ENCODE measurements at regions not wholly inside any gene's neighbourhood (a gene's known extent, or its start where the extent isn't known, plus 50 kb on each side); places are given as distances from the start of the nearest gene placed in this dataset.

GRCh38 chr4:79064806-79065205 is 125.6 kb upstream of the PAQR3 start:
- DNase-seq (ENCODE audit: low read depth, low spot score): no peak
- in situ Hi-C loops (cut with HindIII; ENCODE audit: low pct_unique_long_range_greater_than_20kb, low sequenced_read_pairs): no loop called here

- in situ Hi-C loops (cut with HindIII; ENCODE audit: low pct_unique_long_range_greater_than_20kb, low sequenced_read_pairs): no loop called here
- DNase-seq (ENCODE audit: low read depth, low spot score): no peak
These were observed 120.6 kb upstream of the PAQR3 start for GRCh38 chr4:79059631-79060399.

- in situ Hi-C loops (cut with HindIII; ENCODE audit: low pct_unique_long_range_greater_than_20kb, low sequenced_read_pairs): no loop called here
These were observed 118.5 kb upstream of the PAQR3 start for GRCh38 chr4:79057772-79058171.

GRCh38 chr4:79053754-79054153 is 114.5 kb upstream of the PAQR3 start:
- in situ Hi-C loops (cut with HindIII; ENCODE audit: low pct_unique_long_range_greater_than_20kb, low sequenced_read_pairs): no loop called here

More at GRCh38 chr4:79057772-79058171, 118.5 kb upstream of the PAQR3 start:
- no peak for DNase-seq (ENCODE audit: low read depth, low spot score)

GRCh38 chr4:79050541-79050880 is 111.3 kb upstream of the PAQR3 start:
- in situ Hi-C loops (cut with HindIII; ENCODE audit: low pct_unique_long_range_greater_than_20kb, low sequenced_read_pairs): no loop called here
- DNase-seq (ENCODE audit: low read depth, low spot score): no peak

More at GRCh38 chr4:79053754-79054153, 114.5 kb upstream of the PAQR3 start:
- no peak for DNase-seq (ENCODE audit: low read depth, low spot score)

- in situ Hi-C loops (cut with HindIII; ENCODE audit: low pct_unique_long_range_greater_than_20kb, low sequenced_read_pairs): no loop called here
- no peak for DNase-seq (ENCODE audit: low read depth, low spot score)
These were observed 110.8 kb upstream of the PAQR3 start for GRCh38 chr4:79049840-79050540.

- in situ Hi-C loops (cut with HindIII; ENCODE audit: low pct_unique_long_range_greater_than_20kb, low sequenced_read_pairs): no loop called here
- no peak for DNase-seq (ENCODE audit: low read depth, low spot score)
These were observed 109.6 kb upstream of the PAQR3 start for GRCh38 chr4:79048878-79049277.

- in situ Hi-C loops (cut with HindIII; ENCODE audit: low pct_unique_long_range_greater_than_20kb, low sequenced_read_pairs): no loop called here
- DNase-seq (ENCODE audit: low read depth, low spot score): no peak
These were observed 108.1 kb upstream of the PAQR3 start for GRCh38 chr4:79047316-79047715.

- in situ Hi-C loops (cut with HindIII; ENCODE audit: low pct_unique_long_range_greater_than_20kb, low sequenced_read_pairs): no loop called here
- no peak for DNase-seq (ENCODE audit: low read depth, low spot score)
These were observed 106.9 kb upstream of the PAQR3 start for GRCh38 chr4:79046016-79046592.

- in situ Hi-C loops (cut with HindIII; ENCODE audit: low pct_unique_long_range_greater_than_20kb, low sequenced_read_pairs): no loop called here
These were observed 105.0 kb upstream of the PAQR3 start for GRCh38 chr4:79044141-79044659.

GRCh38 chr4:79043138-79043537 is 103.9 kb upstream of the PAQR3 start:
- in situ Hi-C loops (cut with HindIII; ENCODE audit: low pct_unique_long_range_greater_than_20kb, low sequenced_read_pairs): no loop called here
- no peak for DNase-seq (ENCODE audit: low read depth, low spot score)

More at GRCh38 chr4:79044141-79044659, 105.0 kb upstream of the PAQR3 start:
- no peak for DNase-seq (ENCODE audit: low read depth, low spot score)

GRCh38 chr4:79042079-79042674 is 102.9 kb upstream of the PAQR3 start:
- DNase-seq (ENCODE audit: low read depth, low spot score): peak; percentile 56
- in situ Hi-C loops (cut with HindIII; ENCODE audit: low pct_unique_long_range_greater_than_20kb, low sequenced_read_pairs): no loop called here

GRCh38 chr4:79034544-79034943 is 95.3 kb upstream of the PAQR3 start:
- DNase-seq (ENCODE audit: low read depth, low spot score): no peak
- in situ Hi-C loops (cut with HindIII; ENCODE audit: low pct_unique_long_range_greater_than_20kb, low sequenced_read_pairs): no loop called here

- in situ Hi-C loops (cut with HindIII; ENCODE audit: low pct_unique_long_range_greater_than_20kb, low sequenced_read_pairs): no loop called here
- no peak for DNase-seq (ENCODE audit: low read depth, low spot score)
These were observed 91.7 kb upstream of the PAQR3 start for GRCh38 chr4:79030973-79031372.

GRCh38 chr4:79027656-79028055 is 88.4 kb upstream of the PAQR3 start:
- in situ Hi-C loops (cut with HindIII; ENCODE audit: low pct_unique_long_range_greater_than_20kb, low sequenced_read_pairs): no loop called here
- DNase-seq (ENCODE audit: low read depth, low spot score): no peak

GRCh38 chr4:79025170-79025569 is 85.9 kb upstream of the PAQR3 start:
- in situ Hi-C loops (cut with HindIII; ENCODE audit: low pct_unique_long_range_greater_than_20kb, low sequenced_read_pairs): no loop called here
- no peak for DNase-seq (ENCODE audit: low read depth, low spot score)

- DNase-seq (ENCODE audit: low read depth, low spot score): no peak
- in situ Hi-C loops (cut with HindIII; ENCODE audit: low pct_unique_long_range_greater_than_20kb, low sequenced_read_pairs): no loop called here
These were observed 84.8 kb upstream of the PAQR3 start for GRCh38 chr4:79023799-79024770.

Data from SK-MEL-5 (cell line).